OCI-LY7 (cell line): ENCODE measurements at regions not wholly inside any gene's neighbourhood (a gene's known extent, or its start where the extent isn't known, plus 50 kb on each side); places are given as distances from the start of the nearest gene placed in this dataset.

Experiments
- BruUV-seq: library from RNA; stranded (reverse); fragments of 400-500 nt; replicated peaks from 2 replicates; lab custom pipeline; 2021; lab: Mats Ljungman, UMichigan
- CTCF ChIA-PET: fragments of 300-600 bp; sonication (Branson Sonifier 250); formaldehyde crosslinking; loops from one replicate; lab custom pipeline; 2022; ENCODE audit warnings: antibody characterized with exemption; ENCODE audit not compliant: unreplicated experiment; lab: Charles Lee
- POLR2A ChIA-PET: fragments of 300-600 bp; sonication (Branson Sonifier 250); formaldehyde crosslinking; loops from one replicate; lab custom pipeline; 2022; ENCODE audit warnings: antibody characterized with exemption; lab: Charles Lee
- DNase-seq: peaks from one replicate; pipeline ENCODE4 v3.0.0-alpha.2; 2015; ENCODE audit warnings: low spot score
- H2AFZ ChIP-seq: fragments of 200-600 bp; sonication (generic), shearing (Covaris generic); 2 replicates; pipeline ENCODE4 v1.6.1; 2014; ENCODE audit warnings: mild to moderate bottlenecking, antibody characterized with exemption, low read length, moderate library complexity
- H3K27ac ChIP-seq: fragments of 200-600 bp; sonication (generic); 2 replicates; pipeline ENCODE4 v1.5.1; 2014; ENCODE audit warnings: mixed run types, low read depth, mild to moderate bottlenecking, moderate library complexity, low read length, inconsistent platforms; ENCODE audit not compliant: poor library complexity, severe bottlenecking
- H3K36me3 ChIP-seq: fragments of 200-600 bp; sonication (generic); 2 replicates; pipeline ENCODE4 v1.6.1; 2014; ENCODE audit warnings: mild to moderate bottlenecking, antibody characterized with exemption, low read length, moderate library complexity, mixed read lengths; ENCODE audit not compliant: insufficient read depth
- H3K4me1 ChIP-seq: fragments of 200-600 bp; sonication (generic); 2 replicates; pipeline ENCODE4 v1.5.1; 2014; ENCODE audit warnings: mild to moderate bottlenecking, low read length; ENCODE audit not compliant: insufficient read depth, poor library complexity, severe bottlenecking
- H3K4me2 ChIP-seq: fragments of 200-600 bp; sonication (generic); 2 replicates; pipeline ENCODE4 v1.6.1; 2014; ENCODE audit warnings: mild to moderate bottlenecking, low read length
- H3K4me3 ChIP-seq: fragments of 200-600 bp; sonication (generic); 2 replicates; pipeline ENCODE4 v1.5.1; 2014; ENCODE audit warnings: mild to moderate bottlenecking, low read depth, low read length; ENCODE audit not compliant: poor library complexity, severe bottlenecking
- H3K79me2 ChIP-seq: fragments of 200-600 bp; sonication (generic); 2 replicates; pipeline ENCODE4 v1.6.1; 2016; ENCODE audit warnings: low read depth, mild to moderate bottlenecking, low read length, moderate library complexity, mixed read lengths; ENCODE audit not compliant: insufficient read depth
- H3K9me2 ChIP-seq: fragments of 200-600 bp; sonication (generic); 2 replicates; pipeline ENCODE4 v1.6.1; 2016; ENCODE audit warnings: mild to moderate bottlenecking, low read length, mixed read lengths; ENCODE audit not compliant: insufficient read depth
- H3K9me3 ChIP-seq: fragments of 200-600 bp; sonication (generic); 2 replicates; pipeline ENCODE4 v1.6.1; 2014; ENCODE audit warnings: mild to moderate bottlenecking, mixed run types, low read length, mixed read lengths
- H4K20me1 ChIP-seq: fragments of 200-600 bp; sonication (generic); 2 replicates; pipeline ENCODE4 v1.6.1; 2014; ENCODE audit warnings: mild to moderate bottlenecking, antibody characterized with exemption, low read length, moderate library complexity, mixed read lengths; ENCODE audit not compliant: insufficient read depth
- CTCF ChIP-seq: fragments of 200-600 bp; sonication (generic); conservative IDR thresholded peaks from 2 replicates; pipeline ENCODE4 v1.5.1; 2014; ENCODE audit warnings: mild to moderate bottlenecking, antibody characterized with exemption, low read length, moderate library complexity, mixed read lengths
- EZH2phosphoT487 ChIP-seq: fragments of 200-600 bp; sonication (generic); IDR thresholded peaks from 2 replicates; pipeline ENCODE4 v1.6.1; 2018; ENCODE audit warnings: low read depth, borderline replicate concordance, mild to moderate bottlenecking, mixed run types, antibody characterized with exemption, low read length, moderate library complexity, mixed read lengths
- intact Hi-C: fragments of 100-400 bp; cut with micrococcal nuclease; formaldehyde crosslinking; loops from one replicate; pipeline ENCODE4 v1.10.0; 2022; ENCODE audit not compliant: unreplicated experiment

- H3K36me3 ChIP-seq = no peaks in the 10 kb centered on the region
- no peak for DNase-seq
- no peak overlapping the region for H2AFZ ChIP-seq
- H3K9me3 ChIP-seq = no peaks in the 10 kb centered on the region
- TF ChIP-seq CTCF = no peak
- TF ChIP-seq EZH2phosphoT487 = no peak
- H3K4me3 ChIP-seq = no peak overlapping the region
- no TSS peak for BruUV-seq
- H3K79me2 ChIP-seq = no peaks in the 10 kb centered on the region
- no peaks in the 10 kb centered on the region for H3K9me2 ChIP-seq
- H4K20me1 ChIP-seq = no peaks in the 10 kb centered on the region
- no peak overlapping the region for H3K27ac ChIP-seq
- intact Hi-C loops = no loop called here
- ChIA-PET CTCF (no interaction called here), POLR2A (no interaction called here)
- H3K4me2 ChIP-seq = no peak overlapping the region
- no peaks in the 10 kb centered on the region for H3K4me1 ChIP-seq
Observed at GRCh38 chrX:46407753-46408130, 137.5 kb downstream of the ZNF674 start.

- ChIA-PET CTCF (no interaction called here), POLR2A (no interaction called here)
- intact Hi-C loops = no loop called here
- Histone ChIP-seq H3K4me1 (no peaks in the 10 kb centered on the region), H3K27ac (no peak overlapping the region), H3K4me3 (no peak overlapping the region), H3K9me3 (no peaks in the 10 kb centered on the region), H4K20me1 (no peaks in the 10 kb centered on the region), H2AFZ (no peak overlapping the region), H3K9me2 (no peaks in the 10 kb centered on the region), H3K79me2 (no peaks in the 10 kb centered on the region), H3K36me3 (no peaks in the 10 kb centered on the region), H3K4me2 (no peak overlapping the region)
- BruUV-seq = no TSS peak
- TF ChIP-seq EZH2phosphoT487 (no peak), CTCF (no peak)
- no peak for DNase-seq
Observed at GRCh38 chrX:46407036-46407752, 138.0 kb downstream of the ZNF674 start.

- Histone ChIP-seq H3K36me3 (no peaks in the 10 kb centered on the region), H3K79me2 (no peaks in the 10 kb centered on the region), H2AFZ (no peak overlapping the region), H3K9me2 (no peaks in the 10 kb centered on the region), H3K4me2 (no peak overlapping the region), H4K20me1 (no peaks in the 10 kb centered on the region), H3K4me3 (no peak overlapping the region), H3K4me1 (no peaks in the 10 kb centered on the region), H3K27ac (no peak overlapping the region), H3K9me3 (no peaks in the 10 kb centered on the region)
- ChIA-PET POLR2A (no interaction called here), CTCF (no interaction called here)
- DNase-seq = no peak
- TF ChIP-seq EZH2phosphoT487 = no peak
- no peak for TF ChIP-seq CTCF
- no TSS peak for BruUV-seq
- intact Hi-C loops = no loop called here
Observed at GRCh38 chrX:46404774-46405173, 140.4 kb downstream of the ZNF674 start.
